ENCODE measurements at regions not wholly inside any gene's neighbourhood (a gene's known extent, or its start where the extent isn't known, plus 50 kb on each side); places are given as distances from the start of the nearest gene placed in this dataset.

- no peak overlapping the region for H2AFZ ChIP-seq (ENCODE audit: low read depth, low read length)
- H3K9ac ChIP-seq (ENCODE audit: insufficient read depth in 1 of 2, low read depth in 2 of 2, low read length in 2 of 2) = no peak overlapping the region
- ATAC-seq (no peak), DNase-seq (ENCODE audit: extremely low read depth in 1 of 4, low spot score in 3 of 4) (no peak), FAIRE-seq (no peak)
- ChIA-PET CTCF (ENCODE audit: low intra/inter-chr PET ratio) (no interaction called here), POLR2A (interaction anchor here (0.7 kb wide), 1 partner anchor 37 kb away, joined by 4 read pairs; no protein-coding TSS in a partner anchor)
- intact Hi-C loops (cut with micrococcal nuclease) (no loop called here), in situ Hi-C loops (cut with MboI) (no loop called here)
- no peaks in the 10 kb centered on the region for H3K36me3 ChIP-seq (ENCODE audit: control insufficient read depth, insufficient read depth, low read length)
- no peak for TF ChIP-seq BRCA1 (IDR thresholded peaks at IDR 0.05)
- no peak for TF ChIP-seq BRCA1 (CRISPR knock-in tag; IDR thresholded peaks at IDR 0.05)
- TF ChIP-seq, protein P1, sequence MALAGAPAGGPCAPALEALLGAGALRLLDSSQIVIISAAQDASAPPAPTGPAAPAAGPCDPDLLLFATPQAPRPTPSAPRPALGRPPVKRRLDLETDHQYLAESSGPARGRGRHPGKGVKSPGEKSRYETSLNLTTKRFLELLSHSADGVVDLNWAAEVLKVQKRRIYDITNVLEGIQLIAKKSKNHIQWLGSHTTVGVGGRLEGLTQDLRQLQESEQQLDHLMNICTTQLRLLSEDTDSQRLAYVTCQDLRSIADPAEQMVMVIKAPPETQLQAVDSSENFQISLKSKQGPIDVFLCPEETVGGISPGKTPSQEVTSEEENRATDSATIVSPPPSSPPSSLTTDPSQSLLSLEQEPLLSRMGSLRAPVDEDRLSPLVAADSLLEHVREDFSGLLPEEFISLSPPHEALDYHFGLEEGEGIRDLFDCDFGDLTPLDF (CRISPR knock-in tag; IDR thresholded peaks at IDR 0.05) = no peak
- TF ChIP-seq, protein P2, sequence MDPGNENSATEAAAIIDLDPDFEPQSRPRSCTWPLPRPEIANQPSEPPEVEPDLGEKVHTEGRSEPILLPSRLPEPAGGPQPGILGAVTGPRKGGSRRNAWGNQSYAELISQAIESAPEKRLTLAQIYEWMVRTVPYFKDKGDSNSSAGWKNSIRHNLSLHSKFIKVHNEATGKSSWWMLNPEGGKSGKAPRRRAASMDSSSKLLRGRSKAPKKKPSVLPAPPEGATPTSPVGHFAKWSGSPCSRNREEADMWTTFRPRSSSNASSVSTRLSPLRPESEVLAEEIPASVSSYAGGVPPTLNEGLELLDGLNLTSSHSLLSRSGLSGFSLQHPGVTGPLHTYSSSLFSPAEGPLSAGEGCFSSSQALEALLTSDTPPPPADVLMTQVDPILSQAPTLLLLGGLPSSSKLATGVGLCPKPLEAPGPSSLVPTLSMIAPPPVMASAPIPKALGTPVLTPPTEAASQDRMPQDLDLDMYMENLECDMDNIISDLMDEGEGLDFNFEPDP (CRISPR knock-in tag; IDR thresholded peaks at IDR 0.05) = no peak
- no peak for TF ChIP-seq HNRNPLL (IDR thresholded peaks at IDR 0.05; ENCODE audit: low read depth, low read length, poor library complexity, severe bottlenecking)
- TF ChIP-seq TARDBP (IDR thresholded peaks at IDR 0.05) = no peak
- no peak for TF ChIP-seq ZNF174 (CRISPR knock-in tag; IDR thresholded peaks at IDR 0.05)
- TF ChIP-seq CBX2 (IDR thresholded peaks at IDR 0.05; ENCODE audit: insufficient read depth, low read length, poor library complexity, severe bottlenecking) = no peak
- no peak for TF ChIP-seq ZNF561 (CRISPR knock-in tag; conservative IDR thresholded peaks at IDR 0.05)
- TF ChIP-seq NCOA6 (IDR thresholded peaks at IDR 0.05) = no peak
- no peak for TF ChIP-seq ZMIZ1 (IDR thresholded peaks at IDR 0.05; ENCODE audit: low read depth in 2 of 2, low read length in 2 of 2)
- TF ChIP-seq SNIP1 (IDR thresholded peaks at IDR 0.05; ENCODE audit: low read depth) = no peak
- TF ChIP-seq, protein P3, sequence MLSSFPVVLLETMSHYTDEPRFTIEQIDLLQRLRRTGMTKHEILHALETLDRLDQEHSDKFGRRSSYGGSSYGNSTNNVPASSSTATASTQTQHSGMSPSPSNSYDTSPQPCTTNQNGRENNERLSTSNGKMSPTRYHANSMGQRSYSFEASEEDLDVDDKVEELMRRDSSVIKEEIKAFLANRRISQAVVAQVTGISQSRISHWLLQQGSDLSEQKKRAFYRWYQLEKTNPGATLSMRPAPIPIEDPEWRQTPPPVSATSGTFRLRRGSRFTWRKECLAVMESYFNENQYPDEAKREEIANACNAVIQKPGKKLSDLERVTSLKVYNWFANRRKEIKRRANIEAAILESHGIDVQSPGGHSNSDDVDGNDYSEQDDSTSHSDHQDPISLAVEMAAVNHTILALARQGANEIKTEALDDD (IDR thresholded peaks at IDR 0.05) = no peak
- no peak for TF ChIP-seq POLR3G (IDR thresholded peaks at IDR 0.05; ENCODE audit: extremely low read depth, insufficient read length, insufficient replicate concordance)
- no peak for TF ChIP-seq JUNB (CRISPR knock-in tag; conservative IDR thresholded peaks at IDR 0.05)
- H3K9me3 ChIP-seq (replicated peaks; ENCODE audit: control insufficient read depth, insufficient read depth, low read depth, low read length) = no peaks in the 10 kb centered on the region
- no peaks in the 10 kb centered on the region for H3K4me1 ChIP-seq (replicated peaks in 1 of 2; ENCODE audit: control insufficient read depth in 2 of 2, insufficient read depth in 2 of 2, low read length in 2 of 2)
- no peaks in the 10 kb centered on the region for H3K79me2 ChIP-seq (ENCODE audit: control insufficient read depth, insufficient read depth, low read length)
- H4K20me1 ChIP-seq (replicated peaks; ENCODE audit: control insufficient read depth, insufficient read depth, low read length) = no peaks in the 10 kb centered on the region
- no TSS peak for BruUV-seq (replicated peaks)
- H3K4me3 ChIP-seq = no peak overlapping the region
- H3K27me3 ChIP-seq (ENCODE audit: control insufficient read depth in 2 of 2, insufficient read depth in 2 of 2, low read length in 2 of 2) = peaks cover 0 to 30% of the 10 kb centered on the region in 2 experiments; a peak in 2 of 5 replicates
- no peaks in the 10 kb centered on the region for H3K9me1 ChIP-seq (ENCODE audit: control insufficient read depth, insufficient read depth, low read length)
- 2% methylated on average over 7 of the region's 7 CpGs for WGBS (ENCODE audit: insufficient coverage, low coverage, missing lambda C conversion rate)
- H3K27ac ChIP-seq (ENCODE audit: extremely low read depth, low read depth, low read length) = no peak overlapping the region
- no peak overlapping the region for H3K4me2 ChIP-seq (ENCODE audit: insufficient read depth, low read length)
Observed at GRCh38 chr10:128959746-128960145, 507.3 kb upstream of the MGMT start.

Data from K562 (cell line).